ENCODE measurements at regions not wholly inside any gene's neighbourhood (a gene's known extent, or its start where the extent isn't known, plus 50 kb on each side); places are given as distances from the start of the nearest gene placed in this dataset.

DNA sequence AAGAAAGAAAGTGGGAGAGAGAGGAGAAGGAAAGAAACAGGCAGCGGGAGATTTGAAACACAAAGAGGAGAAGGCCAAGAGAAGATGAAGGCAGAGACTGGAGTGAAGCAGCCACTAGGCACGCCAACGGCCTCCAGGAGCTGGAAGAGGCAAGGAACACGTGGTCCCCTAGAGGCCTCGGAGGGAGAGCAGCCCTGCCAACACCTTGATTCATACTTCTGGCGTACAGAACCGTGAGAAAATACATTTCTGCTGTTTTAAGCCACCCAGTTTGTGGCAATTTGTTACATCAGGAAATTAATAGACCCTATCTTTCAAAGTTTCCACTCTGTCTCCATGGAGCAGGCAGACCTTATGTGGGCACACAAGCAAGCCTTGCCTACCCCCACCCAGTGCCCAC, 133.4 kb downstream of the ACTL7B start:
- TF ChIP-seq, protein P1, sequence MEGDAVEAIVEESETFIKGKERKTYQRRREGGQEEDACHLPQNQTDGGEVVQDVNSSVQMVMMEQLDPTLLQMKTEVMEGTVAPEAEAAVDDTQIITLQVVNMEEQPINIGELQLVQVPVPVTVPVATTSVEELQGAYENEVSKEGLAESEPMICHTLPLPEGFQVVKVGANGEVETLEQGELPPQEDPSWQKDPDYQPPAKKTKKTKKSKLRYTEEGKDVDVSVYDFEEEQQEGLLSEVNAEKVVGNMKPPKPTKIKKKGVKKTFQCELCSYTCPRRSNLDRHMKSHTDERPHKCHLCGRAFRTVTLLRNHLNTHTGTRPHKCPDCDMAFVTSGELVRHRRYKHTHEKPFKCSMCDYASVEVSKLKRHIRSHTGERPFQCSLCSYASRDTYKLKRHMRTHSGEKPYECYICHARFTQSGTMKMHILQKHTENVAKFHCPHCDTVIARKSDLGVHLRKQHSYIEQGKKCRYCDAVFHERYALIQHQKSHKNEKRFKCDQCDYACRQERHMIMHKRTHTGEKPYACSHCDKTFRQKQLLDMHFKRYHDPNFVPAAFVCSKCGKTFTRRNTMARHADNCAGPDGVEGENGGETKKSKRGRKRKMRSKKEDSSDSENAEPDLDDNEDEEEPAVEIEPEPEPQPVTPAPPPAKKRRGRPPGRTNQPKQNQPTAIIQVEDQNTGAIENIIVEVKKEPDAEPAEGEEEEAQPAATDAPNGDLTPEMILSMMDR (IDR thresholded peaks at IDR 0.05; ENCODE audit: low read depth, low read length): no peak
- no peak for TF ChIP-seq EZH2phosphoT487 (IDR thresholded peaks at IDR 0.05; ENCODE audit: low read depth)
